ENCODE measurements at regions not wholly inside any gene's neighbourhood (a gene's known extent, or its start where the extent isn't known, plus 50 kb on each side); places are given as distances from the start of the nearest gene placed in this dataset.
"Not testable (repeated sequence)": the region's sequence is repeated elsewhere in the genome, so short reads cannot be mapped to it uniquely, and the experiment has no call there.

DNA sequence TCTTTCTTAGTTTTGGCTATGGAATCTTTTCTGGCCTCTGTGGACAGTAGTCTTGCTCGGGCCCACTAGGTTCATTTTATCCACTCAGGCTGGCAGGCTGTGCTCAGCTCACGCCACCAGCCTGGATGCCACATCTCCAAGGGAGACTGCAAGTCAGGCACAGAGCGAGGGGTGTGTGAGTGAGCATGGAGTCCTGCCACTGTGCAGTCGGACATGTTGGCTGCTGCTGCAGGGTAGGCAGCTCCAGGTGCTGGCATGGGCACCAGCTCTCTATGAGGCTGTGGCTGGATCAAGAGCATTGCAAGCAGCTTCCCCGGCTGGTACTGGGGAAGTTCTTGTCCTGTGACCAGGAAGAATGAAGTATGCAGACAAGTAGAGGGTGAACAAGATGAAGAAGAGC is 158.9 kb downstream of the PCTP start:
- DNase-seq (ENCODE audit: low read depth), result no peak

DNA sequence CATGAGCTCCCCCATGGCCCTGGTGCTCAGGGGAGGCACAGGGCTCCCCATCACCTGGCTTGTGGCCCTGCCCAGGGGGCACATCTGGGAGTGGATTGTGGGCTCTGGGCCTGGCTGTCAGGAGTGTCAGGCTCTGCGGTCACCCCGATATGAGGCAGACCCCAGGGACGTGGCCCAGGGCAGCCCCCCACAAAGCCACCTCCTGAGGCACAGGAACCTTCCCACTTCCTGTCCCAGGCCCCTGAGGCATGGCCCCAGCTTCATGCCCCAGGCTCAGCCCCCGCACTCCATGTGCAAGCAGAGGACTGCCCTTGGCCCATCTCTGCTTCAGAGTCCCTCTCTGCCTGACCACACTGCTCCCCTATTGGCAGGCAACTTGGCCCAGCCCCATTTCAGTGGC is 160.3 kb downstream of the PCTP start:
- no peak for DNase-seq (ENCODE audit: low read depth)

DNA sequence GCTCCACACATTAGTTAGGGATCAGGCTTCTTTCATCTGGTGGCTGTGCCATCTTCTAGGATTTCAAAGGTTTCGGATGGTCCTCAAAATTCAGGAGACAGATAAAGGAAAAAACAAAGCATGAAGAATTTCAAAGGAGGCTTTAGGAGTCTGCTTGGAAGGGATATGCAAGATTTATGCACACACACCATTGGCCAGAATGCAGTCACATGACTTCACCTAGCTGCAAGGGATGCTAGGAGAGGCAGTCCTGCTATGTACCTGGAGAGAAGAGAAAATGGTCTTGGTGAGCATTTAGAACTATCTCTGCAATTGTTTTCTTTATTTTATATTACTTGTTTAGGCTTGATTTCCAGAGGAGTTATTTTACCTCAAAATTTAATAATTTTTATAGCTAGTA is 174.6 kb downstream of the PCTP start:
- DNase-seq (ENCODE audit: low read depth), result no peak

DNA sequence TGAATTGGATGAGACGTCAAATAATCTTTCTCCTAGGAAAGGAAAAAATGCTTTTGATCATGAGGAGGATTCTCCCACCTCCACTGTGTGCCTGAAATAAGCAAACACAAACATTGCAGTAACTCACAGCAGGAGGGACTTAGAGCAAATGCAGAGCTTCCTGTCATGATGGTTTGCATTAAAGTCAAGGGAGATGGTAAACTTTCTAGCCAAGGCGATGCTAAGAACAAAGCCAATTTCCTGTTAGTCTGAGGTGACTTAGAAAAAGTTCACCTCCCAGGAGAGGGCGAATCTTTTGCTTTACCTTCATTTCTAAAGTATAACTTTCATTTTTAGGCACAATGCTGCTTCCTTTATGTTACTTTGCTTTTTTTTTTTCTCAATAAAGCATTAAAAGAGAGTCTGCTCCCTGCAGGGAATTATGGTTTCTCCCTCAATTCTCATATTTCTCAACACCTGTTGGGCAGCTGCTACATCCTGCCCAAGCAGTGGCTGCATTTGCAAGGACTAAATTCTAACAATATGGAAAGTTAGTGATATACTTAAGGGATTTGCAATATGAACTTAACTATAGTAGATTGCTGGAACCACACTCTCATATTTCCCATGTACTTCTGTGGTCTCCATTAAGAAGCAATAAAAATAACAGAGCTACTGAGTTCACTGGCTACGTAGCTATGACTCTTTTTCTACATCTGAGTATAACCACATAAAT is 175.6 kb downstream of the PCTP start:
- DNase-seq (ENCODE audit: low read depth), result no peak

DNA sequence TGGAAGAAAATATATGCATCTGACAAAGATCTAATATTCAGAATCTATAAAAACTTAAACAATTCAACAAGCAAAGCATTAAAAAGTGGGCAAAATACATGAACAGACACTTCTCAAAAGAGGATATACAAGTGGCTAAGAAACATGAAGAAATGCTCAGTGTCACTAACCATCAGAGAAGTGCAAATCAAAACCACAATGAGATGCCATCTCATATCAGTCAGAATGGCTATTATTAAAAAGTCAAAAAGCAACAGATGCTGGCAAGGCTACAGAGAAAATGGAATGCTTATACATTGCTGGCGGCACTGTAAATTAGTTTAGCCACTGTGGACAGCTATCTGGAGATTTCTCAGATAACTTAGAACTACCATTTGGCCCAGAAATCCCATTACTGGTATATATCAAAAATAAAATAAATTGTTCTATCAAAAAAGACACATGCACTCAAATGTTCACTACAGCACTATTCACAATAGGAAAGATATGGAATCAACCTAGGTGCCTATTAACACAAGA is 179.5 kb downstream of the PCTP start:
- DNase-seq (ENCODE audit: low read depth), result no peak

DNA sequence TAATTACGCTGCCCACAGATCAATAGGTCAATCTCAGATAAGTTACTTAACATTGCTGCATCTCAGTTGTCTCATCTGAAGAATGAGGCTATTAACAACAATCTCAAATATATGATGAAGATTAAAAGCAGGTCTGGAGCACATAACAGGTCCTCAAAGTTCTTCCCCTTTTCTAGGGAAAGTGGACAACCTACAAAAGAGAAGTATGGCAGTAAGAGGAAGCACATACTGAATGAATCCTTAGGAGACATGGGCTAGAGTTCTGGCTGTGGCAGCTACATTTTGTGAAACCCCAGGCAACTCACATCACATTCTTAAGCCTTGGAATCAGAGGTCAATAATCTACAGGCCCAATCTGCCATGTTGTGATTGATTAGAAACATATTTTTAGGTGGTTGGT is 180.6 kb downstream of the PCTP start:
- no peak for DNase-seq (ENCODE audit: low read depth)

DNA sequence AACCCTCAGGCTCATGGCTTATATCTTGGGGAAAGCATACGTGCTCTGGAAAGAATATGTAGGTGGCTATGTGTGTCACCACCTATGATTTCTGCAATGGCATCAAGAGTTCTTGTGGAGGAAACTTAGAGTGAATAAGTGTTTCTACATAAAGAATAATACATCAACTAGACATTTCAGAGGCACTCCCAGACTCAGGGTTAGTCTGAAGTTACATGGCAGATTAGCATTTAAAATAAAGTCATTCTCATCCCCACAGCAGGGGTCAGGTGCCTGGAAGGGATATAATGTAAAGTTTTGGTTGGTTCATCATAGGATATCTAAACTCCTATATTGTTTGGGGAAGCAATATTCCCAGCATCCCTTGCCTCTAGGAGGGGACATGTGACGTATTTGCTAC is 182.1 kb downstream of the PCTP start:
- no peak for DNase-seq (ENCODE audit: low read depth)

DNA sequence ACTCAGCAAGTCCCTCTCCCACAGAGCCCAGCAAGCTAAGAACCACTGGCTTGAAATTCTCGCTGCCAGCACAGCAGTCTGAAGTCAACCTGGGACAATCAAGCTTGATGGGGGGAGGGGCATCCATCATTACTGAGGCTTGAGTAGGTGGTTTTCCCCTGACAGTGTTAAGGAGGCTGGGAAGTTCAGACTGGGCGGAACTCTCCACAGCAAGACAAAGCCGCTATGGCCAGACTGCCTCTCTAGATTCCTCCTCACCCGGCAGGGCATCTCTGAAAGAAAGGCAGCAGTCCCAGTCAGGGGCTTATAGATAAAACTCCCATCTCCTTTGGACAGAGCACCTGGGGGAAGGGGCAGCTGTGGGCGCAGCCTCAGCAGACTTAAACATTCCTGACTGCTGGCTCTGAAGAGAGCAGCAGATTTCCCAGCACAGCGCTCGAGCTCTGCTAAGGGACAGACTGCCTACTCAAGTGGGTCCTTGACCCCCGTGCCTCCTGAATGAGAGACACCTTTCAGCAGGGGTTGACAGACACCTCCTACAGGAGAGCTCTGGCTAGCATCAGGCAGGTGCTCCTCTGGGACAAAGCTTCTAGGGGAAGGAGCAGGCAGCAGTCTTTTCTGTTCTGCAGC is 188.4 kb downstream of the PCTP start:
- not testable (repeated sequence) for DNase-seq (ENCODE audit: low read depth)

DNA sequence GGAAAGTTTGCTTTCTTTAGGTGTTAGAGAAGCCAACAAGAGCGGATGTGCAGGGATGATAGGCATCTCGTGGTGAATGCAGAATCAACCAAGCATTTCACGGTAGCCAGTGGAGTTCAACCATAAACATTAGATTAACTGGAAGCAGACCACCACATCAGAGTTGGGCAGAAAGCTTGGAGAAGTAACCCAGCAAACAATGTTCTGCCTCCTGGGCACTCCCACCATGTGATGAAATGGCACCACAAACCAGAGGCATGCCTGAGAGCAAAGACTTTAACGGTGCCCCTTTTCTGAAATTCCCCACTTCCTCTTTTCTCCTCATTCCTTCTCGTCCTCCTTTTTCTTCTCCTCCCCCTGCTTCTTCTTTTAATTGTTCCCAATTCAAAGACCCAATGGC is 193.5 kb upstream of the ANKFN1 start:
- no peak for DNase-seq (ENCODE audit: low read depth)

DNA sequence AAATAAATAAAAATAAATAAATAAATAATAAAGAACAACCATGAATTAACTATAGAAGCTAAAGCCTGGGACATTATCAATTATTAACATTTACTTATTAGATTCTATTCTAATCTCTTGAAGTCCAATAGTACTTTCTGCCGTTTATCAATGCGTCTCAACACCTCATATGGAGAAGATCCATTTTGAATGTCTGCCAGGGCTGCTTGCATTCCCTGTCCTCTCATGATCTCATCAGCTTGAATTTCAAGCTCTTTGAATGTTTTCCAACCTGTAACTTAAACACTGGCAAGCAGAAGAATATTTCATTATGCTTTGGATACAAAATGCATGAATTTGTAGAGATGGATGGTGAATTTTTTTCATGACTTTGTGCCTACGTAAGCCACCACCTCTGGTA is 191.9 kb upstream of the ANKFN1 start:
- no peak for DNase-seq (ENCODE audit: low read depth)

DNA sequence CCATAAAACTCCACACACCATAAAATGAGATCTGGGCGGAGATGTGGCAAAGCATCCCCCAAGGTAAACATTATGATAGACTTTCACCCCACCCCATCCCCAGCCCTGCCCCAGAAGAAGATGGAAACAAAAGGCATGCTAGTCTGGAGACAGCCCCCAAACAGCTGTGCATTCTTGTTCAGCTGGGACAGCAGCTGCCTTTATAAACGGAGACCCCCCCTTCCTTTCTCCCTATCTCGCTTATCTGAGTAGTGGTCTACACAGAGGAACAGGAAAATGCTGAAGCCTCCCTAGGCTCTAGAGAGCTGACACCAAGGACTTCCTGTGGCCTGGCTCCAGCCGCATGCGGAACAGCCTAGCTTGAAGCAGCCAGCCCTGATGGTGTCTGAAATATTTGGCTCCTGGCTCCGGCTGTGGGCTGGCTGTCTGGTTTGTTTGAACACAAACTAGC is 190.3 kb upstream of the ANKFN1 start:
- no peak for DNase-seq (ENCODE audit: low read depth)

DNA sequence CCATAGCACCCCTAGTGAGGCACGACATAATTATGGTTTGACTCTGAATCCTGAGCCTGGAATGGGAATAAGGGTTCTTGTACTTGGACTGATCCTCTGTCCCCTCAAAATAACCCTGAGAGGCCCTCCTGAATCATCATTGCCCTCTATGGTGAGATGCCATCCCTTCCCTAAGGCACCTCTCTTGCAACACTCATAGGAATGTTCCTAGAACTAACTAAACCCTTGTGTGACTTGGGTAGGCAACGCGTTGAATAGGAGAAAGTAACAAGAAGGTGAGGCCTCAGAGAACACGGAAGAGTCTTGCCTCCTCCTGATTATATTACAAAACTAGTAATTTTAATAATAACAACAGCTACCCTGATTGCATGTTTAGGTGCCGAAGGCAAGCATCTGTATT is 189.1 kb upstream of the ANKFN1 start:
- DNase-seq (ENCODE audit: low read depth), result no peak

DNA sequence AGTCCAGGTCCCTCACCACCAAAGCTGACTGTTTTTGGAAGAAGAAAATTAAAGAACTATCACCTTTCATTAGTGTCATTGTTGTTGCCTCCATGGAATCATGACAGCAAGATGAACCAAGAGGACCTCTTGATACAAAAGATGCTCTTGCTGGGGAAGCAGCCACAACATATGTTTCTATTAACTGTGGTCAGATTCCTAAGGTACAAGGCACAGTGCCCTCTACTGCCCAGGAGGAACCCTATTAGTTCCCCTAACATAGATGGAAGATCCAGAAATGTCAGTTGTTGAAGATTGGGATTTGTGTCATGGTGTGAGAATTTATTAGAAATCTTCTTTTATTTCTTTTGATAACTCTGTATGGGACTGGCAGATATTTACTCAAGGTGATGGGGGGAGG is 188.2 kb upstream of the ANKFN1 start:
- no peak for DNase-seq (ENCODE audit: low read depth)

DNA sequence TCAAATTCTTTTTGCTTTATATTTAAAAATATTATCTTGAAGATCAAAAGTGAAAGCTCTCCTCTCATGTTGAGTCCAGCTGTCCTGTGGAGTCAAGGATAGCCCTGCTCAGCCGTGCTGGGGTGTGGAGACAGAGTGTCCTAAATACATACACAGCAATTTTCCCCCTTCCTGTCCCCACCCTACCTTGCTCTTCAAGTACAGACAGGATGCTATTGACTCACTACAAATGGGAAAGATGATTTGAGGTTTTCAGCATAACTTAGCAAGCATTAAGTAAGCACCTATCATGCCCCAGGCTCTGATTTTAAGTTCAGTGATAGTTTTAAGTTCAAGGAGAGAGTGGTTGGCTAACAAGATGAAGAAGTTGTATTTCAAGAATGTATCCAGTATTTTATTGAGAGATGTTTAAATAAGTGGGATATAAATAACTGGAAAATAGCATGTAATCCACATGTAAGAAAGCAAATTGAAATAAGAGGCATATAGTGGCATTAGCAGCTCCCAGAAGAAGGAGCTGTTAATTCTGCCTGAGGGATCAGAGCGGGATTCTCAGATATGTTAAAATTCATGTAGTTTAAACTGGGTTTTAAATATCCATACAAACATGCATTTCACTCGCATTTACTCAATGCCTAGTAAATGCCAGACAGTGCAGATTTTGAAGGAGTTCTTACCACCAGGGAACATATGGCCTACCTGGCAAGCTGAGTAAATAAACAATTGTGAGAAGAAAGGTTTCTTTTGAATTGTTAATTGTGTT is 183.5 kb upstream of the ANKFN1 start:
- no peak for DNase-seq (ENCODE audit: low read depth)

DNA sequence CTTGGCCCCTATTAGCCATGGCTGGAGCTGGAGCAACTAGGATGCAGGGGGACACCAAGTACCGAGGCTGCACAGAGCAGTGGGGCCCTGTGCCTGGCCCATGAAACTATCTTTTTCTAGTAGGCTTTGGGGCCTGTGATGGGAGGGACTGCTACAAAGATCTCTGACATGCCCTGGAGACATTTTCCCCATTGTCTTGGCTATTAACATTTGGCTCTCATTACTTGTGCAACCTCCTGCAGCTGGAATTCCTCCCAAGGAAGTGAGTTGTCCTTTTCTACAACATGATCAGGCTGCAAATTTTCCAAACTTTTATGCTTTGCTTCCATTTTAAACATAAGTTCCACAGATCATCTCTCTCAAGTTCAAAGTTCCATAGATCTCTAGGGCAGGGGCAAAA is 174.7 kb upstream of the ANKFN1 start:
- no peak for DNase-seq (ENCODE audit: low read depth)

DNA sequence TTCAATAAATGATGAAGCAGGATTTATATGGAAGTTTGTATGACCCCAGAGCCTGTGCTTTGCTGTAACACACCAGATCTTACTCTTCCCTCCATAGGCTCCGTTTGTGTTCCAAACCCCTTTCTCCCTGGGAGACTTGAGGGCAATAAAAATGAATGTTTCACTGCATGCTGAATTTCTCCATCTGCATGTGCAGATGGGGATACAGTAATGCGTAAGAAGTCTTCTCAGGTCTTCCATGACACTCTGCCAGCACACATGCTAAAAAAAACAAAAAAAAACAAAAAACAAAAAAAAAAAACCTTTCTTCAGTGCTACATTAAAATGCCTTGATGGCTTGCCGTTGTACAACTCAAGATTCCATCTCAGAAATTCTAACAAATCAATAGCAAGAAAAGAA is 170.2 kb upstream of the ANKFN1 start:
- no peak for DNase-seq (ENCODE audit: low read depth)

DNA sequence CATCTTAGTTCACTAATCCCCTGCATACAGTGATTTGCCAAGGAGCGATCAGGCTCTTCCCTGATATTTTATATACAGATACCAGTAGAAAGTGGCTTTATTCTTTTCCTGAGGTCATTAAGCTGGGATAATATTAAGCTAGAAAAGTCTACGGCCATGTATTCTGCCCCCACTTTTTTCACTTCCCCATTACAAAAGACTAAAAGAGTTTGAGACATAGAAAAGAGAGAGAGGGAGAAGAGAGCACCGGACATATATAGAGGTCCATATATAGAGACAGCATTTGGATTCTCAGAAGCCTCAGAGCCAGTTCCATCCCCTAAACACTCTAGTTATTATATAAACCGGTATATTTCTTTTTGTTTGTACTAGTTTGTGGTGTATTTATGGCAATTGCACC is 166.5 kb upstream of the ANKFN1 start:
- DNase-seq (ENCODE audit: low read depth), result no peak

DNA sequence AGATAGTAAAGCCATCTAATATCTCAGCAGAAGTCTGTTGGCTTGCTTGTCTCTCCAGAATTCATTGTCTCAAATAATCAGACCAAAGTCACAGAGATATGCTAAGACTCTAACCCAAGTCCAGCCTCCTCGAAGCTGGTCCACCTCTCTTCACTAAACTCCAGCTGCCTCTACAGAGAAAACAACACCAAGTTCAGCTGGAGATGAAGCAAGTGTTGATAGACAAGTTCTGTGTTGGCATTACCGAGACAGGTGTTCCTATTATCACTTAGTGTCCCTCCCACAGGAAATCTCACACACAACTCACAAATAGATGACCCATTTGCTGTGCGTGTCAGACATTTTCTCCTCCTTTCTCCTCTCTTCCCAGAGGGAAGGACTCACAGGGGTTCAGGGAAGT is 164.4 kb upstream of the ANKFN1 start:
- no peak for DNase-seq (ENCODE audit: low read depth)

DNA sequence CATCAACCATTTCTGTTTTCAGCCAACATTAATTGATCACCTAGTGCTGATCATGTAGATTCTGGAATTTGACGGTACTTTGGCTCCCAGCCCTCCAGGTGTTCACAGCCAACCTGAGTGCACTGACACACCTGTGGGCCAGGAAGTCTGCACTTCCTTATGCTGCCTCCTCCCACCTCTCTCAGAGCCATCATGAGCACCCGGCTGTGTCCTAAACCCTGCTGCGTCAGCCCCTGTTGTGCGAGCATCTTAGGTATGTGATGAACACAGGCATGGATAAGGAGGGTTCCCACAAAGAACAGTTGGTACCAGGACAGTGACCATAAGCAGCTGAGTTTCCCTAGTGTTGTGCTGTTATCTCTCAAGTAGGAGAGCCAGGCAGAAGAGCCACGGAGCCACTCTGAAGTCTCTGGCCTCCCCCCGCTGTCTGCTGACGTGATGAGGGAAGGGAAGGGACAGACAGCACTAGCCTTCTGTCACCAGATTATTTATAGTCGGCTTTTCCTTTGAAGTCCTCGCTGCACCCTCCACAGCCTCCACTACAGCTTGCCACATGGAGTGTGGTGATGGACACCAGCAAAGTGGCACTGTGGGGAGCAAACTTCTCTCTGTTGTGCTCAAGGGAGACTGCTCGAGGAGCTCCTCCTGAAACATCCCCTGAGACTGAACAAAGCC is 162.8 kb upstream of the ANKFN1 start:
- no peak for DNase-seq (ENCODE audit: low read depth)

DNA sequence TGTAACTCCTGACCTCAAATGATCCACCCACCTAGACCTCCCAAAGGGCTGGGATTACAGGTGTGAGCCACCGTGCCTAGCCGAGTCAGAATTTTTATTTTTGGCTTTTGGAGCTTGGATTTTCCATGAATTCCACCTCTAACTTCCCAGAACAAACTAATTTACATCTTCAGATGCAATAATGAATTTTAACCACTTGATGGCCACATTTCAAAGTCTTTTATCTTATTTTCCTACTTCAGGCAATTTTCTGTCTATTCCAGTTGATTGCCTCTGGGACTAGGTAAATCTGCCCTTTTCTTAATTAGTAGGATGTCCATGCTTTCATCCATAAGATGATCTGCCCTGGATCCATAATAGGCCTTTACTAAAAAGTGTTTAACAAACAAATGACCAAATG is 156.4 kb upstream of the ANKFN1 start:
- no peak for DNase-seq (ENCODE audit: low read depth)

DNA sequence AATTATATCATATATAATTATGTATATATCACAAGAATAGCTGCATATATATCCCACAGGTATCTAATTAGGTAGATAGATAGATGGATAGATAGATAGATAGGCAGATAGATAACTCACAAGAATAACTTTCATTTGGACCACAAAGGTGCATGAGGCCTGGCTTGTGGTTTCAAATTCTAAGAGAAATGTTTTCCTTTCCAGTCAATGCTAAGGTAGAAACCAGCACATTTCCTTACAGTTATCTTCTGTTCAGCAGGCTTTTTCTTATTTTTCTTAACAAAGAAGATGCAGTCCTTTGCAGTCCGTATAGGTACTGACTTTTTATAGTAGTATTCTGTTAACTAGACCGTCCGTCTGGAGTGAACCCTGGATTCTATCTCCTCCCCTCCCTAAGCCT is 152.9 kb upstream of the ANKFN1 start:
- no peak for DNase-seq (ENCODE audit: low read depth)

DNA sequence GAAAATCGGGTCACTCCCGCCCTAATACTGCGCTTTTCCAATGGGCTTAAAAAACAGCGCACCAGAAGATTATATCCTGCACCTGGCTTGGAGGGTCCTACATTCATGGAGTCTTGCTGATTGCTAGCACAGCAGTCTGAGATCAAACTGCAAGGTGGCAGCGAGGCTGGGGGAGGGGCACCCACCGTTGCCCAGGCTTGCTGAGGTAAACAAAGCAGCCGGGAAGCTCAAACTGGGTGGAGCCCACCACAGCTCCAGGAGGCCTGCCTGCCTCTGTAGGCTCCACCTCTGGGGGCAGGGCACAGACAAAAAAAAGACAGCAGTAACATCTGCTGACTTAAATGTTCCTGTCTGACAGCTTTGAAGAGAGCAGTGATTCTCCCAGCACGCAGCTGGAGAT is 150.6 kb upstream of the ANKFN1 start:
- not testable (repeated sequence) for DNase-seq (ENCODE audit: low read depth)

All from GM04504 (cell line).